Mucosa of gallbladder (tissue), 1 donor: ENCODE measurements at regions not wholly inside any gene's neighbourhood (a gene's known extent, or its start where the extent isn't known, plus 50 kb on each side); places are given as distances from the start of the nearest gene placed in this dataset.

Experiments used
- DNase-seq: peaks from one replicate; pipeline ENCODE4 v3.0.0-alpha.2; 2020; ENCODE audit warnings: low spot score
- donor health status: DM: no; HTN: no; CAD: no.

DNA sequence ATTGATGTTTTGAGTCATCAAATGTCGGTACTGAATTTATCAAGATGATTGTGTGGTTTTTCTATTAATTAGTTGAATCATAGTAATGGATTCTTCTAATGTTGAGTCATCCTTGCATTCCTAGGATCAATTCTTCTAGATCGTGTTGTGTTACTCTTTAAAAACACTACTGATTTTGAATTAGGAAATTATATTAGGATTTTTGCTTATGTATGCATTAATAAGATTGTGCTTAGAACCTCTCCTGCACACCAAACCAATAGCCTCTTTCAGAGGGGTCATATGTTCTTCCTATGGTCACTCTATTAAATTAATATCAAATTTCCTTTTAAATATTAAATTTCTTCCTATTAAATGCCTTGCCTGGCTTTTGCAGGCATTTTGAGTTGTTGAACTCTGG is 151.7 kb upstream of the TOPAZ1 start:
- no peak for DNase-seq

DNA sequence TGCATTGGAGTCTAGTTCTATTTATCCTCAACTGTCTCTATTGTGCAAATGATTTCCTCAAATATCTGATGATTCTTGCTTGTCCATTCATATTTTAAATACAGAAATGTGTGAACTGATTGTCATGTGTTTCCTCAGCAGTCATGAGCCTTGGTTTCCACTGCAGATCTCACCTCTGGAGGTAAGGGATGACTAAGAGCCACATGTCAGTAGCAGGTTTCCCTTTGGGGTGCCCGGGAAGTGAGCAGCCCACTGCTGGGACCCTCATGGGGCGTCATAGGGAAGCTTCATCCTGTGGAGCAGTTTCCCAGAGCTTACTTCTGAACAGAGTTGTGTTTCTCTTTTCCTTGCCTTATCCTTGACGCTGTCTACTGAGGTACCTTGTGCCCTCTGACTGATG is 149.2 kb upstream of the TOPAZ1 start:
- no peak for DNase-seq

DNA sequence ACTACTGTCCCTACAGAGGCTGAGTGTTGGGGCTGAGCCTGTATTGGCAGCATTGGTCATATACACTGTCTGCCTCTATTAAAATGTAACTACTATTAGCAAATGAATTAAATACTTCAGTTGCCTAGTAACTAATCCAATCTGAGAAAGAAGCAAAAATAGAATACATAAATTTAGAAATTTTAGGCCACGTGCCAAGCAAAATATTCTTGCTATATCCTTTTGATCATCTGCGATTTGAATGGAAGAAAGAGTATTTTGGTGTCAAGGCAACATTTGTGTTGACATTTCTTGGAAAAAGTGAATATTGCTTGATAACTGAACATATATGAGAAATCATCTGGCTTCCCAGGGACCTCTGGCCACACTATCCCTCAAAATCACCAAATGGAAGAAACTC is 148.2 kb upstream of the TOPAZ1 start:
- no peak for DNase-seq

DNA sequence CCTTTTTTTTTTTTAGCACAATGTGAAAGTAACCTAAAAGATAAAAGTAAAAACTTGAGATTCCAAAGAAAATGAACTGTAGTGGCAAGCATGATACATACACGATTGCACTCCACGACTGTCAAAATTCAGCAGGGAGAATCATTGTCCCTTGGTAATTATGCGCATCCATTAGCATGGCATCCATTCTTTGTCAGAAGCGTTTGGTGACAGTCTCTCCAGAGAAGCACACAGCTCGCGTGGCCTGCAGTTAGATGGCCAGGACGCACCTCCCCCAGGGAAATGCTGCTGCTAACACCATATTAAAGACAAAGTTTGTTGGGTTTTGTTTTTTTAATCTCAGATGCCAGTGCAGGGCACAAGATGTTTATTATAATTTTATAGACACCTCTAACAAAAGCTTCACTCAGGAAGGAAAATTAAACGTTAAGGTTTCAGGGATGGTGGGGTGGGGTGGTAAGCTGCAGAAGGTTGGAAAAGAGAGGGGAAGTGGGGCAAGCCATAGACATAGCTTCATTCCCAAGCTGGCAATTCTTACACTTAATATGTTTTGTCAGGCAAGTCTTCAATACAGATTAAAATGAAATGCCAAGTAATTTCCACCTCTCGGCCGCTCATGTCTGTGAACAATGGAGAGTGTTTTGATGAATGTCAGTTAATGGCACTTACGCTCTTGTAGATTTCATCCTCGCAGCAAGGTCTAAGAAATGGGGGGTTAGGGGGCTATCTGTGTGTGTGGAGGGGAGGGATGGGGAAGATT is 142.8 kb upstream of the TOPAZ1 start:
- no peak for DNase-seq

DNA sequence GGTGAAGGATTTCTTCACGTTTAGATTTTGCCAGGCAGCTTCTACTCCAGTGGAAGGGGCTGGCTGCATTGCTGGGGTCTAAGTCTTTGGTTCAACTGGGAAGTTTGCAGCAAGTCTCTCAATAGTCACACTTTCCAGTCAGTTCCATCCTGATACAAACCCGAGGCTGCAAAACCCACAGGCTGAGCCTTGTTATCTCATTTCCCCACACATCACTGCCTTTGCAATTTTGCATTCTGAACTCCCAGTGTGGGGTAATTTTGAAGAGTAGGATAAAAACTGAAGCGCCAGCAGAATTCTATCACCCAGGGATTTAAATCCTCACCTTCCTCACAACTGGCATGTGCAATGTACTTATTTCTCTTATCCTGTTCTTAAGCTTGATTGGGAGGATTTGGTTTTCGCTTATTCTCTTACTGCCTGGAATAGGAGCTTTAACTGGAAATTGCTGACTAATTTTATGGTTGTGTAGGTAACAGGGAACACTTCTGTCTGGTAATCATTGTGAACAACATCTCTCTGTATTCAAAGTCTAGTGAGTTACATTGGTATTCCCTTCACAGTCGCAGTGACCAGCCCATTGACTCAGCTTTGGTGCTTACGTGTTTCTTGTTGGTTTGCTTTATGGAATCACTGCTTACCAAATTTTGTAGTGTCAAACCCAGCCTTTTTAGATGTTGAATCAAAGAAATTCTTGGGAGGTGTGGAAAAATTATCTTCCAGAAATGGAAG is 142.0 kb upstream of the TOPAZ1 start:
- DNase-seq: no peak

DNA sequence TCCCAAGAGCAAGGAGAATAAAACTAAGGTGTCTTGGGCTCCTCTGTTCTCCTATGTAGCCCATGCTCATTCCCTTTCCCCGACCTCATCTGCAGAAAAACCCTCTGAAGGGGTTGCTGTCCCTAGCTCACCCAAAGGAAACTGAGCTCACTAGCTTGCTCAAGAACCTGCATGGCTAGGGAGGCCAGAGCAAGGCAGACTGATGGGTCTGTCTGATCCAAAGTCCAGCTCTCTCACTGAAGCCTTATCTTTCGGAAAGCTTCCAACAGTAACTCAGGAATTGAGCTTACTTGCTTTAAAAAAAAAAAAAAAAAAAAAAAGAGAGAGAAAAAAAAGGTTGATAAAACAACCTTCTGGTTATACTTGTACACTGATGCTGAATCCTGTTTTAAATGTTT is 141.4 kb upstream of the TOPAZ1 start:
- DNase-seq: peak; percentile 51

DNA sequence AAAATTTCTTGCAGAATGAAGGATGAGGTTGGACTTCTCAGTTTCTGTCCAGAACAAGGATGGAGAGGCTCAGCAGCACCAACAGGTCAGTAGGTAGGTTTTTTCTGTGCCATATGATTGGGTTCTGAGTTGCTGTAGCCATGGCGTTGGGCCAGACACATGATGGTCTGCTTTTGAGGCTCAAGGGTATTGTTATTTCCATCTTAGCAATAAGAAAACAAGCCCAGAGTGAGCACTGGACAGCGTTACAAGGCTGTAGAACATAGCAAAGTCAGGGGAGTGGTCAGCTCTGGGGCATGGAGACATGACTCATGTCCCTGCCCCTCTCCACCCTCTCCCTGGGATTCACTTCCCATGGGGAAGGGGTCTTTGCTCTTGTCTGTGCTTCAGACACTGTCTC is 137.6 kb upstream of the TOPAZ1 start:
- DNase-seq: no peak

DNA sequence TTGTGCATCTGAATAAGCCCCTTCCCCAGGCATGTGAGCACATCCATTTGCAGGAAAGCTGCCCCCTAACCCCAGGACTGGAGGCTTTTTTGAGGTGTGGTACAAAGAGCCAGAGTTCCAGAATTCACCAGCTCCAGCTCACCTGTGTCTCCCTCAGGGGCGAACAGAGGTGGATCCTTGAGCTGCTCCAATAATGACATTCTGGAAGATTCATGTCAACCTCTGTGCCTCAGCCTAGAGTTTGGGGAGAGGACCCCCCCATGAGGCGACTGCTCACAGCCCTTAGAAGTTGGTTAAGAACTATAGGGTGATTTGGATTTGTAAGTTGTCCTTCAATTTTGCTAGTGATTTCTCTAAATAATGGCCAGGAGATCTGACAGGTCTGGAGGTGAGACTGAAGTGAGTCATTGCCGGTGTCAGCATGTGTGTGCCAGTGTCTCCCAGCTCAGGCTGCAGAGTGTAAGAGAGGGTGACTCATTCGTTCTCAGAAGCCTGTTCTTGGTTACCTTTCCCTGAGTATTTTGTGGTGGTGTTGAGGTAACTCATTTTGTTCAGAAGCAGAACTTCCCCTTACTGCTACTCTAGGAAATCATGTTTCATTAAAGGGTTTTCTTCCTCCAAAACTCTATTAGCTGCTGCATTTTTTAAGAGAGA is 136.9 kb upstream of the TOPAZ1 start:
- DNase-seq: peak; percentile 54

DNA sequence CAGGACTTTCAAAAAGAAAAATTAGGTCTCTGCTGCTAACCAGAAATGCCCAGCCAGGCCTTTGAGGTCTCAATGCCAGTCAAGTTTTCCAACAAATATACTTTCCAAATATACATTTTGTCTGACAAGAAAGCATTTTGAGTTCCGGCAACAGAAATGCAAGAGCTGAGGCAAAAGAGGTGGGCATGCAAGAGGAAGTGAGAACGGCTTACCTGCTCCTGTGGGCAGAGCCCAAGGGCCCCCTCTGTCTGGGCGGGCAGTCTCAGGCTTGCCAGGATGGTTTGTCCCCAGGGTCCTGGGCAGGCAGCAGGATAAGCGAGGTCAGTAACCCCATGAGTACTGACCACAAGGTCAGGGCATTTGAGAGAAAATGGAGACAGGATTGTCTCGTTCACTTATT is 136.1 kb upstream of the TOPAZ1 start:
- DNase-seq: no peak

DNA sequence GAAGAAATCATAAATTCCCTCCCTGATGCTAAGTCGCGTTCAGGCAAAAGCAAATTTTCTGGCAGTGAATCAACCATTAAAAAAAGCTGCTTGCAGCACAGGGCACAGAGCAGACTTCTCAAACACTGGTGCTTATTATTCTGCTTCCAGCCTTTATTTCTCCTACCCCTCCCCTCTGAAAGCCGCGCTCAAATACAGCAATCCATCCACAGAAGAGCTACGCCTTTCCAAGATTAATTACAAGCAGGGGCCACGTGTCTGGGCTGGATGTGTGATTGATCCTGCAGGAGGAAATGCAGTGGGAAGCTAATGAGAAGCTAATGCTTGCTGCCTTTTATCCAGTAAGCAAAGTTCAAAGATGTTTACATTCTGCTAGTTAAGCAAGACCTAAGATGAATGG is 134.9 kb upstream of the TOPAZ1 start:
- DNase-seq: peak; percentile 58

DNA sequence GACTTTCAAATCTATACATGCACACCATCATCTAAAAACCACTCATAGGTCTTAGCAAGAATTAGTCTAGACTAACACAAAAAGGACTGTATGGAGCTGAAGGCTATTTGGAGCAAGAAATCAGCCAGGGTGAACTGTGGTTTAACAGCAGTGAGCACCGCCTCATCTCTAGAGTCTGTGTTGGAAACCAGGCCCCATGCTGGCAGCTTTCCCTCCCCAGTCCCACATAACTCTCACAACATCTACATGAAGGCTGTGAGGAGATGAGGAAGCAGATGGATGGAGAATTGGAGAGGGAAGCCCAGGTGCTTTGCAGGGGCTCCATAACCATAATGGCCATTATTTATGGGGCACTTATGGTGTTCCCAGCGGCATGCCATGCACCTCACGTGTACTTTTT is 133.2 kb upstream of the TOPAZ1 start:
- no peak for DNase-seq

DNA sequence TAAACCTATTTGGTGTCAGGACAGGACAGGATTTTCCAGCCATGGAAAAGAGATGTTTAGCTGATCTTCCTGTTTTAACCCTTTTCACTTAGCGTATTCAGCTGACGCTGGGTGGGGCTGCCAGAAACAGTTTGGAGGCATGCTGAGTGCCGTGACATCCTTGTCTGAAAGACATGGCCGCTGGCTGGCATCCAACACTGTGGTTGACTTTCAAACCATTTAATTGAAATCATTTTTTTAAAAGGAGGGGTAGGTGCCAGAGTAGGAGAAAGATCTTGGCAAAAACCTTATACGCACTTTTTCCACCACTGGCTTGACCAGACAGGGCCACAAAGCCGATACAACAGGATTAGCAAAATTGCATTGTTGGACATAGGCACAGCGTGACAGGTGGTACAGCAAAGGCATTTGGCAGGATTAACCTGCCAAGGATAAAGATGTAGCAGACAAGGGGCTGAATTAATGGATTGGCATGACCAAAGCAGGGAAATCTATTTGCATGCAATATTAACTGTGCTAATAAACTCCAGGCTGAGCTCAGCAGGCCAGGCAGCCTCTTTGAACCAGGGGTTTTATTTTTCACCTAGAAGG is 131.8 kb upstream of the TOPAZ1 start:
- DNase-seq: no peak

DNA sequence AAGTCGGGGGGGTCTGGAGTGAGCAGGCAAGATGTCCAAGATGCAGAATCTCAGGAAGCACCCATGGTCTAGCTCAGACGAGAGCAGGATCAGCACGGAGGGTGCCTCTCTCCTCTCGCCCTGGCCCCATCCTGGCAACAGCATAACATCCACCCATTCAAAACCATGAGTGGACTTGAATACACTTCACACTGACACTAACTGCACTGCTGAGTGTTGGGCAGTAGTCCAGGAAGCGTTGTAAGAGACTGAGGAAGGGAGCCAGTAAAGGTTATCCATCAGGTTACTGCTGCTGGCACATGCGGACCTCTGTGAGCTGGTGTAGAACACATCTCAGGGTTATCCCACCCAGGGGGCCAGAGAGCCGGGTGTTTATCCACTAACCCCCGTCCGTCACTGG is 131.0 kb upstream of the TOPAZ1 start:
- no peak for DNase-seq

DNA sequence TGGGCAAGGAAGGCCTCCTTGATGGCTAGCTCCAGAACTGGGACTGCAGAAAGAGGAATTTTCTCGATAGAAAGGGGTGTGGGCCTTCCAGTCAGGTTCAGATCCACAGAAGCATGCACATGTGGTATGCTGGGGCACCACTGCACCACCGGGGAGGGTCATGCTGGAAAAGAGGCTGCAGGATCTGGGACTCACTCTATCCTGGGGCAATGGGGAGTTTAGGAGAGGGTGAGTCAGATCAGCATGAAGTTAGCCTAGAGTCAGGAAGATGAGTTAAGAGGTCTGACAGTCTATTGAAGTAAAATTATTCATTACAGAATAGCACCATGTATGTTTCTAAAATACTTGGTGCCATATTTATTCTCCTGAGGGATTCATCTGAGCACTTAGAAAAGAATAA is 130.2 kb upstream of the TOPAZ1 start:
- DNase-seq: no peak

DNA sequence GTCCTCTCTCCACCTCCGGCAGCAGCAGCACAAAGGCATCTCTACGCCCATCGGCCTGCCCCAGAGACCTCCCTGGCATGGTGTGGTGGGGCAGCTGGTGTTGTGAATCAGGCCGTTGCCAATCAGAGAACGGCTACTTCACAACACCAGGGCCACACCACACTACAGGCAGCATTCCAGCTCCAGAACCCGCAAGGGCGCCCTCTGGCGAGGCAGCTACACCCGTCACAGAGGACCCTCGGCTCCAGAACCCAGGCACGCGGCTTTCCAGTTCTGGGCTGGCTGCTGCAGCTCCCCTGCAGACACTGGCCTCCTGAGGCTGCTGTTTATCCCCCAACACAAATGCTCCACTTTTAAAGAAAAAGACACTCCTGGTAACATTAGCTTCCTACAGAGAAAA is 127.5 kb upstream of the TOPAZ1 start:
- DNase-seq: peak; percentile 38

DNA sequence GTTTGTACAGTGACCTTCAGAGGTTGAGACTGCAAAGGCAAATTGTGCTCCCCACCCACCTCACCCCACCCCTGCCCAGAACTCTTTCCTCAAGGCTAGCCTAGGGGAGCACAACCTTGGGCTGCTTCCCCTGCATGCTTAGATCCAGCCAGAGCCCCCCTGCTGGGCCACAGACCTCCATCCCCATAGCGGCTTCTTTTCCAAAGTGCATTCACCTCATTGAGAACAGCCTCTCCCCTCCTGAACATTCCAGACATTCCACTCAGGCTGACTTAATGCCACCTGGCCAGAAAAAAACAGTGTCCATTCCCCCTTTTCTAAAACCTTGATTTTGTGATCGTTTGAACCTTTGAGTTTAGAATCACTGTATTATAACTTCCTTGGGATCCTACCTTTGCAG is 124.4 kb upstream of the TOPAZ1 start:
- no peak for DNase-seq

DNA sequence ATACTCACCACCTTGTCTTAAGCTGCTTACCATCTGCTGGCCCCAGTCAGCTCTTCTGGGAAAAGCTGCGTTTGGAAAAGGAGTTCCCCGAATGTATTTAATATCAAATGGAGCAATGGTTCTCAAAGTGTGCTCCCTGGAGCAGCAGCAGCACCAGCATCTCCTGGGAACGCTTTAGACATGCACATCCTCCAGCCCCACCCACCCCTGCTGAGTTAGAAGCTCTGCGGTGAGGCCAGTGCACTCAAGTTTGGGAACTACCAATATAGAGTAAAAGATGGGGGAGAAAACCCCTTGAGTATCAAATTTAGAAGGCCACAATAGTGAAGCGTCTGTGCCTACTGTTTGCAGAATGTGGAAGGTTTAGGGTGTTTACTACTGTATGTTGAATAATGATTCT is 124.0 kb upstream of the TOPAZ1 start:
- DNase-seq: no peak

DNA sequence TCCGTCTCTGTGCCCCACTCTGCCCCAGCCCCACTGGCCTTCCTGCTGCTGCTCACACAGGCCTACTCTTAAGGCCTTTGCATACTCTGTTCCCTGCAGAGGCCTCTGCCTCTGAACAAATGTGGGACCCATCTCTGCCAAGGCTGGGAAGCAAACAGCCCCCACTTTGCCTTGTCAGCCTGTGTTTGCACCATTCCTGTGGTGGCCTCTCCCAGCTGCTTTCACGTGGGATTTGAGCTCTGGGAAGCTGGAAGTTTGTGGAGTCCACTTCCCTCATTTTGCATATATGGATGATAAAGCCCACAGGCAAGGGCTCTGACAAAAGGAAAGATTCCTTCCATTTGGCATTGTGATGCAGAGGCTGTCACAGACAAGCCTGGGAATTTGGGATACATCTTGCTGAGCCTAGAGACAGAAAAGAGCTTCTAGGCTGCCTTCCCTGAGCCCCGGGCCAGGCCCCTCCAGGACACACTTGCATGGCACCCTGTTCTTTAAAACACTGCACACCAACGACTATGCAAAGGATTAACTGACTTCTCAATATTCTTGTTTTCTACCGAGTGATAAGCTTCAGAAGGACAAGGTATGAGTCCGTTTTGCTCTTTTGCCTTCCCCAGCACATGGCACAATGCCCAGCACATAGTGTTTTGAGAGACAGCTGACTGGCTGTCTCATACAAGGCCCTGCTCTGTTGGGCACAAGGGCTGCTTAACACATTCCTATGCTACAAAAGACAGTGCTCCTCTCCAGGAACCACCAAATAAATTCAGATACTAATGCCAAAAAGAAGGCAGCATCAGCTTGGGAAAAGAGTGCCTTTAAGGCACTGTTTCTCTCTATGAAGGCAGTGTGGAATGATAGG is 120.7 kb upstream of the TOPAZ1 start:
- DNase-seq: no peak

DNA sequence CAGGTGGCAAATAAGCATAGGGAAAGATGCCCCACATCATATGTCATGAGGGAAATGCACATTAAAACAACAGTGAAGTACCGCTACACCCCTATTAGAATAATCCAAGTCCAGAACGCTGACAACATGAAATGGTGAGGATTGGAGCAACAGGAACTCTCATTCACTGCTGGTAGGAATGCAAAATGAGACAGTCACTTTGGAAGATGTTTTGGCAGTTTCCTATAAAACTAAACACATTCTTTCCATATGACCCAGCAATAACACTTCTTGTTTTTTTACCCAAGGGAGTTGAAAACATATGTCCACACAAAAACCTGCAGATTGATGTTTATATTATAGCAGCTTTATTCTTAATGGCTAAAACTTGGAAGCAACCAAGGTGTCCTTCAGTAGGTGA is 116.4 kb upstream of the TOPAZ1 start:
- no peak for DNase-seq

DNA sequence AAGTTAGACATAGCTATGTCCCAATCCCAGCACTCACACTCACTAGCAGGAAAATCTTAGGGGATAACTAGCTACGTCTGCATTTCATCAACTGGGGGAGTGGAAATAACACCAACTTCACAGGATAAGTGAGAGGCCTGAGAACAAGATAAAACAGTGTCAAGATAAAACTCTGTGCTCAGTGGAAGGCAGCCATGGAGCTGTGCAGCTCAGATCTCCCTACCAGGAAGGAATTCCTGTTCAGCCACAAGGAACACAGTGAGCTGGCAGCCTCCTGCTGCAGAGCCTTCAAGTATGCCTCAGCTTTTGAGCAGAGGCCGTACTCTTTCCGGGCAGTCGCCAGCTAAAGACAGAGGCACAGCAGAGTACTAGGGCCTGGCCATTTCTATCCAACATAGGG is 115.8 kb upstream of the TOPAZ1 start:
- DNase-seq: no peak

DNA sequence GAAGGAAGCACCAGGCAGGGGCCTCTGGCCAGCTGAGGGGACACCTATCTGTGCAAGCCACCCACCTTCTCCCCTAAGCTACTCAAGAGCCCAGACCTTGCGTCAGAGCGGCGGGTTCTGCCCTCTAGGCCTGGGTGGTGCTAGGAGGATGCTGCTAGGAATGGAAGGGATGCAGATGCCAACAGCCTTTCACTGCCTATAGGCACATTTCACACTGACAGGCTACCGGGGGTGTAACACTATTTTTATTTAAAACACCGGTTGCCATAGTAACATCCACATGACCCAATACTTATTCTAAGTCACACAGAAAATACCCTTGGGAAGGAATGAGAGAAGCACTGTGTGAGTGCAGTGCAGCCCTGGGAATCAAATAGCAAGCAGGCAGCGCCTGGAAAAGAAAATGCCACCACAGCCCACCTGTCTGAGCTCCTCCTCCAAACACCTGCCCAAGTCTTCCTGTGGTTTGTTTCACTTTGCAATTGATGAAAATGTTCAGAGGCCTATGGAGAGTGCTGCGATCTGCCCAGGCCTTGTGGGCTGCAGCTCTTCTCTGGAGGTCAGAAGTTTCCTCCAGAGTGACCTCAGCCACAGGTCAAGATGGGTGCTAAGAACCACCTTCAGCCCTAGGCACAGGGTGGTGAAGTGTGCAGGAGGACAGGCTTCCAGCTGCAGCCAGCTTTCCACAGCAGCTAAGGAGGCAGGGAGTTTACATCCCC is 113.5 kb upstream of the TOPAZ1 start:
- DNase-seq: no peak
